Right atrium auricular region (tissue), 2 donors: ENCODE measurements at regions not wholly inside any gene's neighbourhood (a gene's known extent, or its start where the extent isn't known, plus 50 kb on each side); places are given as distances from the start of the nearest gene placed in this dataset.

Experiments
- DNase-seq: peaks from one replicate; pipeline ENCODE4 v3.0.0-alpha.2; 2019; ENCODE audit warnings: low spot score
- H3K27ac ChIP-seq, 2 donors: fragments of 200-600 bp; sonication (generic); 1 replicate in 1 of 2; 2 replicates in 1 of 2; pipeline ENCODE4 v1.5.1; 2016 to 2019
- H3K27me3 ChIP-seq, 2 donors: fragments of 200-600 bp; sonication (generic); one replicate each; pipeline versions ENCODE4 v1.5.1 to v1.6.0; 2017 to 2019
- H3K36me3 ChIP-seq: fragments of 200-600 bp; sonication (generic); one replicate; pipeline ENCODE4 v1.5.1; 2016
- H3K4me1 ChIP-seq, 2 donors: fragments of 200-600 bp; sonication (generic); one replicate each; pipeline versions ENCODE4 v1.5.1 to v1.6.0; 2017 to 2019
- H3K4me3 ChIP-seq, 2 donors: fragments of 200-600 bp; sonication (generic); 1 replicate in 1 of 2; 2 replicates in 1 of 2; pipeline ENCODE4 v1.5.1; 2017 to 2019; ENCODE audit warnings: mild to moderate bottlenecking in 1 of 2, moderate library complexity in 1 of 2
- H3K9me3 ChIP-seq, 2 donors: fragments of 200-600 bp; sonication (generic); one replicate each; pipeline ENCODE4 v1.5.1; 2019
- CTCF ChIP-seq, 2 donors: fragments of 200-600 bp; sonication (generic); IDR thresholded peaks; one replicate each; pipeline ENCODE4 v1.5.1; 2019; ENCODE audit warnings: antibody characterized with exemption in 2 of 2

GRCh38 chr13:40475617-40476016 lies 190.8 kb downstream of the FOXO1 start:
- DNase-seq = no peak
- peaks cover 3 to 39% of the 10 kb centered on the region in 2 donors for H3K4me1 ChIP-seq
- H3K9me3 ChIP-seq = no peaks in the 10 kb centered on the region
- no peak overlapping the region for H3K27ac ChIP-seq
- H3K36me3 ChIP-seq = no peaks in the 10 kb centered on the region
- no peak overlapping the region for H3K4me3 ChIP-seq
- H3K27me3 ChIP-seq = no peaks in the 10 kb centered on the region
- TF ChIP-seq CTCF (IDR thresholded peaks at IDR 0.05) = no peak

GRCh38 chr13:40476175-40476958 lies 190.1 kb downstream of the FOXO1 start:
- Histone ChIP-seq H3K9me3 (no peaks in the 10 kb centered on the region), H3K27ac (peak overlapping the region in 1 of 2 donors; percentile 25), H3K27me3 (no peaks in the 10 kb centered on the region), H3K36me3 (no peaks in the 10 kb centered on the region), H3K4me1 (peaks cover 3 to 41% of the 10 kb centered on the region in 2 donors), H3K4me3 (no peak overlapping the region)
- no peak for DNase-seq
- no peak for TF ChIP-seq CTCF (IDR thresholded peaks at IDR 0.05)

GRCh38 chr13:40477623-40478608 lies 188.5 kb downstream of the FOXO1 start:
- Histone ChIP-seq H3K36me3 (no peaks in the 10 kb centered on the region), H3K9me3 (no peaks in the 10 kb centered on the region), H3K4me1 (peaks cover 3 to 41% of the 10 kb centered on the region in 2 donors), H3K27ac (peak overlapping the region; percentile 49 to 55), H3K27me3 (no peaks in the 10 kb centered on the region), H3K4me3 (no peak overlapping the region)
- TF ChIP-seq CTCF (IDR thresholded peaks at IDR 0.05) = no peak
- DNase-seq = peak; percentile 90

- Histone ChIP-seq H3K4me3 (no peak overlapping the region), H3K4me1 (peaks cover 3 to 41% of the 10 kb centered on the region in 2 donors), H3K27me3 (no peaks in the 10 kb centered on the region), H3K9me3 (no peaks in the 10 kb centered on the region), H3K36me3 (no peaks in the 10 kb centered on the region), H3K27ac (peak overlapping the region in 1 of 2 donors; percentile 55)
- TF ChIP-seq CTCF (IDR thresholded peaks at IDR 0.05) = no peak
- DNase-seq = no peak
Measured at GRCh38 chr13:40478775-40479174, 187.7 kb downstream of the FOXO1 start.

- no peaks in the 10 kb centered on the region for H3K36me3 ChIP-seq
- H3K27me3 ChIP-seq = no peaks in the 10 kb centered on the region
- no peak overlapping the region for H3K27ac ChIP-seq
- no peak for TF ChIP-seq CTCF (IDR thresholded peaks at IDR 0.05)
- H3K4me1 ChIP-seq = peaks cover 3 to 41% of the 10 kb centered on the region in 2 donors
- no peak overlapping the region for H3K4me3 ChIP-seq
- DNase-seq = no peak
- no peaks in the 10 kb centered on the region for H3K9me3 ChIP-seq
Measured at GRCh38 chr13:40479196-40479845, 187.1 kb downstream of the FOXO1 start.
